Inflammatory macrophage (primary cell): ENCODE measurements at regions not wholly inside any gene's neighbourhood (a gene's known extent, or its start where the extent isn't known, plus 50 kb on each side); places are given as distances from the start of the nearest gene placed in this dataset.

Experiments
- DNase-seq, 2 donors: peaks; one replicate each; pipeline ENCODE4 v3.0.0-alpha.2; 2020 to 2022

DNA sequence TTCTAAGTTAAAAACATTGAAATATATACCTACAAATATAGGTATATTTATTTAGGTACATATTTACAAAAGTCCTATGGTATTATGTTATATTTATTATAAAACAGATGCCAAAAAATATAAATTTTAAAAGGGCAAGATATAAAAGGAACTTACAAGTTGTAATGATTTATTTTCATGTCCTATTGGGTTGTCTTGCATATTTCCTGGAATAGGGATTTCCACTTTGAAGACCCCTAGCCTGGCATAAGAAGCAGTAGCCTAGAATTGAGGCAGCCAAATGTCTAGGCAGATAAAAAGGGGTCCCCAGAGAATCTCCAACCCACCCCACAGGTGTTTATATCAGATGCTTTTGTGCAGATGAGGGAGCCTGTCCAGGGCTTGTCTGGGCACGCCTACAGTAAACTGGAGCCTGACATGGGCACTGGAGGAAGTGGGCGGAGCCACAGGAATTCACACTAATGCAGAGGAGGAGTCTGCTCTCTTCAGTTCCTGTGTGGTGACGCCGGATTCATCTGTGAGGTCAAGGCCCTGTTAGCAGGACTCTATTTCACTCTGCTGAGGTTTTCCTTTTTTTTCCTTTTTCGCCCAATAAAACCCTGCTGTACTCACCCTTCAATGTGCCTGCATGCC, 1088.9 kb upstream of the PIK3C3 start:
- DNase-seq, result no peak

DNA sequence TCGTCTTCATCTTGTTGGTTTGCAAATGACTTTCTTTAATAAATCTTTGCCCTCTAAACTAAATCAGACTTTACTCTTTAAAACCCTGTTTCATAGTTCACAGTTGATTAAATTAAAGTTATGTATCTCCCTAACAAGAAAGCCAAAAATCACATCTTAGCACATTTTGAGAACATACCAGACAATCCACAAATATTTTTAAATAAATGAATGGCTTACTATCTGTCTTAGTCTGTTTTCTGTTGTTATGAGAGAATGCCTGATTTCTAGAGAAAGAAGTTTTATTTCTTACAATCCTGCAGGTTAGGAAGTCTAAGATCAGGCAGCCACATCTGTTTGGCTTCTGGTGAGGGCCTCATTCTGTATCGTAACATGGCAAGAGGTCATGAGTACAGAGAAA, 1090.2 kb upstream of the PIK3C3 start:
- DNase-seq, result no peak

DNA sequence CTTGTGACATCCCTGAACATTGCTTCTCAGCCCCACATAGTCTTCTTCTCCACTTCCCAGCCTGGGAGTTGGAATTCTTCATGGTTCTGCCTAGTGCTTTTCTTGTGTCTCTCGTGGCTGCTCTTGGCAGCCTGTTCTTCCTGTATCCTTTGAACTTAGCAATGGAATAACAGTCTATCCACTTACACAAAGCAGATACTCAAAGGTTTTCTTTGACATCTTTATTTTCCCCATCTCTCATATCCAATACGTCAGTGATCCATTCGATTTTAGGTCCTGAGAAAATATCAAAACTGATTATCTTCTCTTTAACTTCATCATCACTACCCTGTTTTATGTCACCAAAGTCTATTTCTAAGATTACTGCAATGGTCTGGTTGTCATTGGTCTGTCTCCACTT, 1091.2 kb upstream of the PIK3C3 start:
- DNase-seq, result no peak

- no peak for DNase-seq
Observed at GRCh38 chr18:40860189-40860588, 1094.8 kb upstream of the PIK3C3 start.

GRCh38 chr18:40855661-40856060, 1099.4 kb upstream of the PIK3C3 start:
- no peak for DNase-seq

DNA sequence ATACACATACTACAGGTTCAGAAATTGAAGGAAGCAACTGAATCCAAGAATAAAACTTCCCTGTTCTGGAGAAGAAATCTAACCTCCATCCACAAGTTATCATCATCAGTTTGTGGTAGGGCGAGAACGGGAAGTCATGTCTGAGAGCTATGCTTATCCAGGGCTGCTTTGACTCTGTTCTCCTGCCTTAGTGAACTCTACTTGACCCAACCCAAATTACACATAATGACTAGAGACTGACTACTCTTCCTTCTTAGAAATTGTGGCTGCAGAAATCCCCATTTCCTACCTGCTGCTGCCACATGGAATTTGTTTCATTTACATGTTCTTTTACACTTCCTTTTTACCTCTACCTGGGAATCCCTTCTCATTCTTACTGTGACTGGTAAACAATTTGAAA, 1102.6 kb upstream of the PIK3C3 start:
- DNase-seq, result no peak

GRCh38 chr18:40851014-40851429, 1104.0 kb upstream of the PIK3C3 start:
- no peak for DNase-seq

DNA sequence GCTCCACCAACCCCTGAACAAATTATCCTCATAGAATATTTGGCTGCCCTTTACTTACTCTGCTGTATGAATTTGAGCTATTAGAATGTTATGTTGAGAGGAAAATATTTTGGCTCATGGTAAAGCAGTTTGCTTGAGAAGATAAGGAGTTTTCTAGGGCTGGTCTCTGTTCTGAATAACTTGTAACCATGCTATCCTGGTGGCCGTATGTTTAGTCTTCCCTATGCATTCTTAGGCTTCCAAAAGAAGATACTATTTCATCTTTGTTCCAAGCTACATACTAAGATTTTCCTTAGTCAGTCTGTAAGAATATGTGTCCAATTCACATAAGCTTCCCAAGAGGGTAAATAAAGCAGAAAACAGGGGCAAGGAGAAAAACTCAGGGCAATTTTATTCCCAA, 1105.1 kb upstream of the PIK3C3 start:
- no peak for DNase-seq

- no peak for DNase-seq
Observed at GRCh38 chr18:40841467-40841866, 1113.6 kb upstream of the PIK3C3 start.

DNA sequence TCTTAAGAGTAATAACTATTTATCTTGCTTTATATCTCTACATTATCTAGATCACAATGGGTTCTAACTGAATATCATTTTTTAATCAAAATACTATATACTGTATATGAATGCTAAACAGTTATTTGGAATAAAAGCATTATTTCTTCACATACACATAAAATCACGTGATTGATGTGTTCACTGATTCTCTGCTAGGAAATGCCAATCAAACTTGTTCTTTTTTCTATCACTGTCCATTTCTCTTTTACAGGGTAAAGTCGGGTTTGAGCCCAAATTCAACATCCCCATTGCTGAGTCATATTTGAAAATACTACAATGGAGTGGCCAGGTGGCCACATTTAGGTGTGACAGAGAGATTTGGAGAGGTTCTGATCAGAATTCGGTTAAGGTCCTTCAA, 1114.0 kb upstream of the PIK3C3 start:
- no peak for DNase-seq

DNA sequence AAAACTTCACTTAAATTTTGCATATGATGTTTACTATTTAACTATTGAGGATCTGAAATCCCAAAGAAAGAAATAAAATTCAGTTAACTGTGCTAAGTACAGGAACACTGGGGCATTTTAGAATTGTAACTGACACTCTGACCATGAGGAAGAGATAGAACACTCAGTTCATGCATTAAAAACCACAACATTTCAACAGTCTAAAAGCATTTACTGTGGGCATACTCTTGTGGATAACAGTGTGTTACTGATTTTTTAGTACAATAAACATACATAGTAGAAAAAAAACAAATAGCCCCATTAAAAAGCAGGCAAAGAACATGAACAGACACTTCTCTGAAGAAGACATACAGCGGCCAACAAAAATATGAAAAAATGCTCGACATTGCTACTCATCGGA, 1122.7 kb upstream of the PIK3C3 start:
- DNase-seq, result no peak

DNA sequence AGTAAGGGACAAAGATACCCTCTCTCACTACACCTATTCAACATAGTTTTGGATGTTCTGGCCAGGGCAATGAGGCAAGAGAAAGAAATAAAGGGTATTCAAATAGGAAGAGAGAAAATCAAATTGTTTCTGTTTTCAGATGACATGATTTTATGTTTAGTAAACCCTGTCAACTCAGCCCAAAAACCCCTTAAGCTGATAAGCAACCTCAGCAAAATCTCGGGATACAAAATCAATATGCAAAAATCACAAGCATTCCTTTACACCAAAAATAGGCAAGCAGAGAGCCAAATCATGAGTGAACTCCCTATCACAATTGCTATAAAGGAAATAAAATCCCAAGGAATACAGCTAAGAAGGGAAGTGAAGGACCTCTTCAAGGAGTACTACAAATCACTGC, 1130.7 kb upstream of the PIK3C3 start:
- DNase-seq, result no peak

- DNase-seq, result no peak
Observed at GRCh38 chr18:40821596-40822243, 1133.3 kb upstream of the PIK3C3 start.

DNA sequence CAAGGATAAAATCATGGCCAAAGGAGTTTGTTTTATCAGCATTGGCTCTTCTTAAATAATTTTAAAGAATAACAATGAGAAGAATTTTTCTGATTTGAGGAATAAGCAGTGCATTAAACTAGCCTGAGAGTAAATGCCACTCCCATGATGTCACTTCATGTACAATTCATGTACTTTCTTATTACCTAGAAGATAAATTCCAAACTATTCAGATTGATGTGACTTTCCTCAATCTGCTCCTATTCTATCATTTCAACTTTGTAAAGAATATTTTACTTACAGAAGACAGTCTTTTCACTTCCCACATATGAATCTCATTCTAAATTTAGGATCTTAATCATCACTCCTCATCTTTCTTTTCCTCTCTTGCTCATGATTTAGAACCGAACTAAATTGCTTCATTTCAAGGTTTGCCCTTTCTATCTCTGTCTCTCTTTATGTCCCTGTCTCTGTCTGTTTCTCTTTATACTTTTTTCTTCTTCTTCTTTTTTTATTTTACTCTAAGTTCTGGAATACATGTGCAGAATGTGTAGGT, 1142.0 kb upstream of the PIK3C3 start:
- DNase-seq, result no peak

DNA sequence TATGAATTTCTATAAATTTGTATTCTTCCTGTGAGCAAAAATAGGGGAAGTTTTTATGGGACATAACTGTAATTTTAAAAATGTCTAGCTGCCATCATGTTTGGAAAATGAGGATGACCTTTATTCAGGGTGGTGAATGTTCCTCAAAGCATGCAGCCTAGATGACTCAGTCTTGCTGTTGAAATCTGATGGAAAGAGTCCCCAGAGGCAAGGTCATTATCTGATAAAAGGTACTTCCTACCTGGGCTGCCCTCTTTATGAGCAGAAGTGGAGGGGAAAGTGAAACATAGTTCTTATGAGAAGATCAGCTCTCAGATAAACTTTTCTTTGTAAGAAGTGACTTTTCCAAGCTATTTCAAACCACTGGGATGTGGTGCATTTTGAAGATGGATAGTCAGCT, 1144.7 kb upstream of the PIK3C3 start:
- no peak for DNase-seq

- DNase-seq, result no peak
Observed at GRCh38 chr18:40789286-40789685, 1165.7 kb upstream of the PIK3C3 start.

DNA sequence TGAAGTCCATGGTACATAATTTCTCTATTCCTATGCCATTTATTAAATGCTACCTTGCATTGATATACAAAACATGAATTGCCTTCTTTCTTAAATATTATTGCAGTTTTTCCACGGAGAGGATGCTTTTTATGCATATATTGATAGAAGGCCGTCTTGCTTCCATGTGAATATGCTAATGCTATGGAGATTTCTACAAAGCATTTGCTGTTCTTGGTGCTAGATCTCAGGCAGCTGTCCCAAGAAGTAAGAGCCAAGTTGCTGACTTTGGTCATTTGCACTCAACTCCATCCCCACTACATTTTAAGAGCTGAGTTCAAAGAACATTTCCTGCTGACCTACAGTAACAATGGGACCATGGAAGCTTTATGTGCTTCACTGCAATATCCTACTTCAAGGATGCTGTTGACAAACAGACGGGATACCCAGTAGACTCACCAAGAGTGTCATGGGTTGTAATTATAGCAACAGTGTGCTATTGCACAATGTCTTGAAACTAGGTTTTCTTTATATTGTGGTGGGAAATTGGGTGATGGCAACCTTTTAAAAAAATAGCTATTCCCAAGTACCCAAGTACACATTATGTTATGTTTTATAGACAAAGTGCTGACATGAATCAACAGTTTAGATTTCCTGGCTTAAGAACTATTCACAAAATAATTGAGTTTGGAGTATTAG, 1172.4 kb upstream of the PIK3C3 start:
- DNase-seq, result no peak

- no peak for DNase-seq
Observed at GRCh38 chr18:40769786-40770185, 1185.2 kb upstream of the PIK3C3 start.

DNA sequence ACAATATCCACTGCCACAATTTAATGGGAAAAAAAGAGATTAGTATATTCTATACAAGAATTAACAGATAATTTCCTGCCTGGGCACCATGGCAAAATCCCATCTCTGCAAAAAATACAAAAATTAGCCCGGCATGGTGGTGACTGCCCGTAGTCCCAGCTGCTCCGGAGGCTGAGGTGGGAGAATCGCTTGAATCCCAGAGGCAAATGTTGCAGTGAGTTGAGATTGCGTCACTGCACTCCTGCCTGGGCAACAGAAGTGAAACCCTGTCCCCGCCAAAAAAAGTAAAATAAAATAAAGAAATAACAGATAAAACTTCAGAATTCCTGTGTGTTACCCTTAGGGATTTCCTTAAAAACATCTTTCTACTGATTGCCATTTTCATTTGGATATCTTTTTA, 1194.8 kb upstream of the PIK3C3 start:
- DNase-seq, result no peak

GRCh38 chr18:40754477-40754876, 1200.6 kb upstream of the PIK3C3 start:
- no peak for DNase-seq

- DNase-seq, result no peak
Observed at GRCh38 chr18:40752316-40752715, 1202.7 kb upstream of the PIK3C3 start.

GRCh38 chr18:40751186-40751585, 1203.8 kb upstream of the PIK3C3 start:
- DNase-seq, result no peak

DNA sequence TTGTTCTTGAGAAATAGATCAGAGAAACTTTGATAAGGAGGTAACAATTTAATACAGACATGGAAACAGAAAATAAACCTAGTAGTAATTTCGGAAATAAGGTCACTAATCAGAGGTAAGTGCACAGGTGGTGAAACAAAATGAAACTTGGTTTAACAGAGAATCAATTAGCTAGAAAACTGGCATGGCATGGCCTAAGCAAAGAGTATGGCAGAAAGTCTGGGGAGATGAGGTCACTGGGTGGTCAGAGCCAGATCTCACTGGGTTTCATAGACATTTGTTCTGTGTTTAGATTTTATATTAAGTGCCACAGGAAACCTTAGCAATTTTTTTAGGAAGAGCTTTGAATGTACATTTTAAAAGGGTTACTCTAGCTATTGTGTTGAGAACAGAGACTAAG, 1216.0 kb upstream of the PIK3C3 start:
- no peak for DNase-seq

DNA sequence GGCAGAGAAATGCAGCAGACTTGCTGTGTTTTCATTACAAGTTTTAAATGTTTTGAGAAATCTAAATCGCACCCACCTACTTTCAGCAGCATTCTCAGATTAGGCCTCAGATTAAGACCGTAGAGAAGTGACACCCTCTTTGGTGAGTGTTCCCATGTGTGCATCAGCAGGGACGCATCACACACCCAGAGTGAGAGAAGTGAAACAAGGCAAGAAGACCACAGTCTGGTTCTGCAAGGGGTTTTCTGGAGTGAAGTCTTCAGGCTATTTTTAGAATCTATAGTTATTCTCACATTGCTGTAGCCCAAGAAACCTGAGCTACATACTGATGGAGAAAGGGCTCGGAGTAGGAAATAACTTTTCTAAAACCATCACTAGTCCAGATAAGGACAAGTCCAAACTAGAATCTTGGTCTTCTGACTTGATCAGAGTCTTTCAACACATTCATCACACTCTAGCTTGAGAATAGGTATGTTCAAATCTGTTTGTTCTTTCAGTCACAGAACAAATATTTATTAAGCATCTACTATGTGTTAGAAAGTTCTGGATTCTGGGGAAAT, 1216.6 kb upstream of the PIK3C3 start:
- DNase-seq, result no peak
